CD4-positive, alpha-beta T cell (primary cell): ENCODE measurements at regions not wholly inside any gene's neighbourhood (a gene's known extent, or its start where the extent isn't known, plus 50 kb on each side); places are given as distances from the start of the nearest gene placed in this dataset.
A peak's percentile ranks its signal among the peaks of the same experiment; 100 is the strongest.

Experiments
- ATAC-seq: fragments of 200-7000 bp; cut with Tn5 transposase; one replicate; pipeline ENCODE4 v1.10.0; 2022; ENCODE audit warnings: mild to moderate bottlenecking; ENCODE audit not compliant: poor library complexity
- CTCF ChIA-PET: fragments of 350-600 bp; sonication (Branson Sonifier 250); formaldehyde crosslinking; loops from one replicate; lab custom pipeline; 2021; ENCODE audit warnings: antibody characterized with exemption, inconsistent platforms; lab: Charles Lee
- POLR2A ChIA-PET: fragments of 350-600 bp; sonication (Branson Sonifier 250); formaldehyde crosslinking; loops from one replicate; lab custom pipeline; 2021; ENCODE audit warnings: antibody characterized with exemption, inconsistent platforms; lab: Charles Lee
- DNase-seq, 14 experiments: peaks; one replicate each; pipeline ENCODE4 v3.0.0-alpha.2; 2013 to 2020; ENCODE audit warnings: mixed read lengths in 2 of 14
- H3K27ac ChIP-seq, 2 donors: one replicate each; pipeline versions ENCODE4 v1.5.1 to v1.7.0; 2013; ENCODE audit warnings: low read length in 2 of 2, low read depth in 1 of 2, mild to moderate bottlenecking in 1 of 2
- H3K27me3 ChIP-seq, 2 experiments: 1 replicate in 1 of 2; 2 replicates in 1 of 2; pipeline versions ENCODE4 v1.6.1 to v1.7.0; 2013; ENCODE audit warnings: low read length in 2 of 2, control low read depth in 1 of 2, mild to moderate bottlenecking in 1 of 2, moderate library complexity in 1 of 2; ENCODE audit not compliant: insufficient read depth in 2 of 2, control insufficient read depth in 1 of 2
- H3K36me3 ChIP-seq: one replicate; pipeline ENCODE4 v1.6.1; 2013; ENCODE audit warnings: low read length, control low read depth; ENCODE audit not compliant: insufficient read depth
- H3K4me1 ChIP-seq: one replicate; pipeline ENCODE4 v1.6.1; 2013; ENCODE audit warnings: low read length, control low read depth; ENCODE audit not compliant: insufficient read depth
- H3K4me3 ChIP-seq: one replicate; pipeline ENCODE4 v1.5.1; 2013; ENCODE audit warnings: mild to moderate bottlenecking, low read length, moderate library complexity
- H3K9me3 ChIP-seq, 2 experiments: 1 replicate in 1 of 2; 2 replicates in 1 of 2; pipeline versions ENCODE4 v1.6.1 to v1.7.0; 2013; ENCODE audit warnings: low read length in 2 of 2, mild to moderate bottlenecking in 2 of 2, control low read depth in 1 of 2, moderate library complexity in 1 of 2; ENCODE audit not compliant: control insufficient read depth in 1 of 2, insufficient read depth in 1 of 2
- H3K27ac Mint-ChIP-seq: one replicate; pipeline ENCODE4 v1.8.0; 2020; ENCODE audit warnings: mixed read lengths
- H3K27me3 Mint-ChIP-seq: one replicate; pipeline ENCODE4 v1.8.0; 2021; ENCODE audit warnings: mixed read lengths
- H3K36me3 Mint-ChIP-seq: one replicate; pipeline ENCODE4 v1.8.0; 2021; ENCODE audit warnings: low read depth, mixed read lengths
- H3K4me1 Mint-ChIP-seq: one replicate; pipeline ENCODE4 v1.8.0; 2021; ENCODE audit warnings: low read depth, mixed read lengths
- H3K4me3 Mint-ChIP-seq: one replicate; pipeline ENCODE4 v1.8.0; 2020; ENCODE audit warnings: mild to moderate bottlenecking, mixed read lengths
- H3K9me3 Mint-ChIP-seq: one replicate; pipeline ENCODE4 v1.8.0; 2020; ENCODE audit warnings: mixed read lengths
- CTCF ChIP-seq: fragments of 200-600 bp; IDR thresholded peaks from one replicate; pipeline ENCODE4 v1.8.0; 2022; ENCODE audit warnings: antibody characterized with exemption, mild to moderate bottlenecking
- intact Hi-C, 2 experiments: fragments of 100-400 bp; cut with DNase I in 1 of 2; cut with micrococcal nuclease in 1 of 2; formaldehyde crosslinking; loops; one replicate each; pipeline versions ENCODE4 v1.15.1 to v1.9.0; 2023 to 2025; cut with DNase I, micrococcal nuclease

GRCh38 chr20:50252701-50253100, 62.1 kb downstream of the CEBPB start:
- Mint-ChIP-seq H3K27ac (no peak overlapping the region), H3K4me3 (no peak overlapping the region), H3K36me3 (no peaks in the 10 kb centered on the region), H3K4me1 (no peaks in the 10 kb centered on the region), H3K27me3 (no peaks in the 10 kb centered on the region), H3K9me3 (no peaks in the 10 kb centered on the region)
- Histone ChIP-seq H3K27me3 (no peaks in the 10 kb centered on the region), H3K27ac (no peak overlapping the region), H3K9me3 (no peaks in the 10 kb centered on the region), H3K36me3 (no peaks in the 10 kb centered on the region), H3K4me3 (no peak overlapping the region), H3K4me1 (no peaks in the 10 kb centered on the region)
- intact Hi-C loops: no loop called here
- TF ChIP-seq CTCF: no peak
- ATAC-seq: no peak
- ChIA-PET CTCF (no interaction called here), POLR2A (no interaction called here)
- peak in 2 of 14 experiments; percentile 25 to 30 for DNase-seq

- no peak for DNase-seq
- H3K4me3 ChIP-seq: no peak overlapping the region
- TF ChIP-seq CTCF: no peak
- ChIA-PET CTCF (no interaction called here), POLR2A (no interaction called here)
- no peaks in the 10 kb centered on the region for H3K9me3 ChIP-seq
- H3K36me3 ChIP-seq: no peaks in the 10 kb centered on the region
- Mint-ChIP-seq H3K4me3 (no peak overlapping the region), H3K27me3 (no peaks in the 10 kb centered on the region), H3K4me1 (no peaks in the 10 kb centered on the region), H3K36me3 (no peaks in the 10 kb centered on the region), H3K9me3 (no peaks in the 10 kb centered on the region), H3K27ac (no peak overlapping the region)
- ATAC-seq: no peak
- intact Hi-C loops: no loop called here
- no peak overlapping the region for H3K27ac ChIP-seq
- H3K4me1 ChIP-seq: no peaks in the 10 kb centered on the region
- no peaks in the 10 kb centered on the region for H3K27me3 ChIP-seq
Measured at GRCh38 chr20:50253101-50253500, 62.5 kb downstream of the CEBPB start.

- intact Hi-C loops: no loop called here
- H3K27ac Mint-ChIP-seq: no peak overlapping the region
- ATAC-seq: no peak
- no peak overlapping the region for H3K4me3 ChIP-seq
- H3K27me3 ChIP-seq: no peaks in the 10 kb centered on the region
- H3K36me3 ChIP-seq: no peaks in the 10 kb centered on the region
- no peak overlapping the region for H3K4me3 Mint-ChIP-seq
- ChIA-PET POLR2A (no interaction called here), CTCF (no interaction called here)
- H3K27ac ChIP-seq: no peak overlapping the region
- H3K9me3 ChIP-seq: no peaks in the 10 kb centered on the region
- no peak for DNase-seq
- no peaks in the 10 kb centered on the region for H3K36me3 Mint-ChIP-seq
- no peak for TF ChIP-seq CTCF
- H3K4me1 Mint-ChIP-seq: no peaks in the 10 kb centered on the region
- no peaks in the 10 kb centered on the region for H3K4me1 ChIP-seq
- no peaks in the 10 kb centered on the region for H3K9me3 Mint-ChIP-seq
- no peaks in the 10 kb centered on the region for H3K27me3 Mint-ChIP-seq
Measured at GRCh38 chr20:50254466-50255079, 63.9 kb downstream of the CEBPB start.
